Fibroblast of skin of back (primary cell): ENCODE measurements at regions not wholly inside any gene's neighbourhood (a gene's known extent, or its start where the extent isn't known, plus 50 kb on each side); places are given as distances from the start of the nearest gene placed in this dataset.
"Not testable (repeated sequence)": the region's sequence is repeated elsewhere in the genome, so short reads cannot be mapped to it uniquely, and the experiment has no call there.

Experiments
- DNase-seq: peaks from one replicate; pipeline ENCODE4 v3.0.0-alpha.2; 2013

- DNase-seq: peak; percentile 80
Observed at GRCh38 chrX:13380211-13380610, 60.4 kb upstream of the ATXN3L start.

- DNase-seq: not testable (repeated sequence)
Observed at GRCh38 chrX:13378562-13379518, 59.0 kb upstream of the ATXN3L start.

- peak; percentile 90 for DNase-seq
Observed at GRCh38 chrX:13377550-13377934, 57.7 kb upstream of the ATXN3L start.

- DNase-seq: peak; percentile 94
Observed at GRCh38 chrX:13376857-13377549, 57.1 kb upstream of the ATXN3L start.

GRCh38 chrX:13375596-13375995 is 55.7 kb upstream of the ATXN3L start:
- DNase-seq: not testable (repeated sequence)

GRCh38 chrX:13374364-13374763 is 54.5 kb upstream of the ATXN3L start:
- no peak for DNase-seq

GRCh38 chrX:13373431-13374187 is 53.8 kb upstream of the ATXN3L start:
- peak; percentile 77 for DNase-seq

- no peak for DNase-seq
Observed at GRCh38 chrX:13373027-13373426, 53.2 kb upstream of the ATXN3L start.

- no peak for DNase-seq
Observed at GRCh38 chrX:13372203-13372980, 52.5 kb upstream of the ATXN3L start.

- peak; percentile 71 for DNase-seq
Observed at GRCh38 chrX:13371186-13371585, 51.3 kb upstream of the ATXN3L start.

GRCh38 chrX:13370713-13371112 is 50.9 kb upstream of the ATXN3L start:
- DNase-seq: no peak
